ENCODE measurements at regions not wholly inside any gene's neighbourhood (a gene's known extent, or its start where the extent isn't known, plus 50 kb on each side); places are given as distances from the start of the nearest gene placed in this dataset.
"Not testable (repeated sequence)": the region's sequence is repeated elsewhere in the genome, so short reads cannot be mapped to it uniquely, and the experiment has no call there.

GRCh38 chr4:122086338-122087065 is 65.6 kb upstream of the BLTP1 start:
- H3K27ac ChIP-seq (ENCODE audit: low read depth, low read length): no peak overlapping the region
- ChIA-PET POLR2A (no interaction called here), CTCF (interaction anchor here (0.6 kb wide), 1 partner anchor 9 kb away, joined by 3 read pairs; no protein-coding TSS in a partner anchor)
- H3K9me3 ChIP-seq (ENCODE audit: control insufficient read depth, insufficient read depth, low read length): no peaks in the 10 kb centered on the region
- no peak overlapping the region for H3K4me3 ChIP-seq (ENCODE audit: low read depth, low read length)
- no peak for DNase-seq (ENCODE audit: low read depth, low spot score)
- no peaks in the 10 kb centered on the region for H3K27me3 ChIP-seq (ENCODE audit: control insufficient read depth, insufficient read depth, low read length)
- no peak for TF ChIP-seq CTCF (IDR thresholded peaks at IDR 0.05; ENCODE audit: low read depth, low read length)

- Histone ChIP-seq H3K27me3 (ENCODE audit: control insufficient read depth, insufficient read depth, low read length) (no peaks in the 10 kb centered on the region), H3K9me3 (ENCODE audit: control insufficient read depth, insufficient read depth, low read length) (no peaks in the 10 kb centered on the region), H3K4me3 (ENCODE audit: low read depth, low read length) (no peak overlapping the region), H3K27ac (ENCODE audit: low read depth, low read length) (no peak overlapping the region)
- no peak for DNase-seq (ENCODE audit: low read depth, low spot score)
- ChIA-PET POLR2A (no interaction called here), CTCF (no interaction called here)
- no peak for TF ChIP-seq CTCF (IDR thresholded peaks at IDR 0.05; ENCODE audit: low read depth, low read length)
Measured at GRCh38 chr4:122083989-122084388, 68.1 kb upstream of the BLTP1 start.

- DNase-seq (ENCODE audit: low read depth, low spot score): no peak
- H3K4me3 ChIP-seq (ENCODE audit: low read depth, low read length): no peak overlapping the region
- no peak for TF ChIP-seq CTCF (IDR thresholded peaks at IDR 0.05; ENCODE audit: low read depth, low read length)
- ChIA-PET POLR2A (no interaction called here), CTCF (no interaction called here)
- no peaks in the 10 kb centered on the region for H3K27me3 ChIP-seq (ENCODE audit: control insufficient read depth, insufficient read depth, low read length)
- no peak overlapping the region for H3K27ac ChIP-seq (ENCODE audit: low read depth, low read length)
- no peaks in the 10 kb centered on the region for H3K9me3 ChIP-seq (ENCODE audit: control insufficient read depth, insufficient read depth, low read length)
Measured at GRCh38 chr4:122083351-122083750, 68.8 kb upstream of the BLTP1 start.

GRCh38 chr4:122082661-122083060 is 69.5 kb upstream of the BLTP1 start:
- TF ChIP-seq CTCF (IDR thresholded peaks at IDR 0.05; ENCODE audit: low read depth, low read length): no peak
- Histone ChIP-seq H3K27me3 (ENCODE audit: control insufficient read depth, insufficient read depth, low read length) (no peaks in the 10 kb centered on the region), H3K27ac (ENCODE audit: low read depth, low read length) (no peak overlapping the region), H3K9me3 (ENCODE audit: control insufficient read depth, insufficient read depth, low read length) (no peaks in the 10 kb centered on the region), H3K4me3 (ENCODE audit: low read depth, low read length) (no peak overlapping the region)
- CTCF ChIA-PET: no interaction called here
- POLR2A ChIA-PET: no interaction called here
- DNase-seq (ENCODE audit: low read depth, low spot score): no peak

GRCh38 chr4:122077653-122078052 is 74.5 kb upstream of the BLTP1 start:
- H3K27me3 ChIP-seq (ENCODE audit: control insufficient read depth, insufficient read depth, low read length); POLR2A ChIA-PET; DNase-seq (ENCODE audit: low read depth, low spot score); H3K4me3 ChIP-seq (ENCODE audit: low read depth, low read length); H3K27ac ChIP-seq (ENCODE audit: low read depth, low read length); CTCF ChIA-PET; H3K9me3 ChIP-seq (ENCODE audit: control insufficient read depth, insufficient read depth, low read length): not testable (repeated sequence)

- H3K27me3 ChIP-seq (ENCODE audit: control insufficient read depth, insufficient read depth, low read length); H3K9me3 ChIP-seq (ENCODE audit: control insufficient read depth, insufficient read depth, low read length); H3K4me3 ChIP-seq (ENCODE audit: low read depth, low read length); DNase-seq (ENCODE audit: low read depth, low spot score); POLR2A ChIA-PET; H3K27ac ChIP-seq (ENCODE audit: low read depth, low read length); CTCF ChIA-PET: not testable (repeated sequence)
Measured at GRCh38 chr4:122076835-122077234, 75.3 kb upstream of the BLTP1 start.

All from AG04450 (cell line).